GM21528 (cell line): ENCODE measurements at regions not wholly inside any gene's neighbourhood (a gene's known extent, or its start where the extent isn't known, plus 50 kb on each side); places are given as distances from the start of the nearest gene placed in this dataset.

Source experiments
- ATAC-seq: cut with Tn5 transposase; IDR thresholded peaks from one replicate; pipeline ENCODE4 v1.9.1; 2021; ENCODE audit warnings: mild to moderate bottlenecking, moderate library complexity; ENCODE audit not compliant: unreplicated experiment, low FRiP score

- ATAC-seq, result no peak
Measured at GRCh38 chr1:78348496-78349284, 142.1 kb upstream of the PTGFR start.

- no peak for ATAC-seq
Measured at GRCh38 chr1:78351551-78352216, 139.1 kb upstream of the PTGFR start.

GRCh38 chr1:78355656-78356055 is 135.1 kb upstream of the PTGFR start:
- ATAC-seq, result no peak

GRCh38 chr1:78358165-78358564 is 132.6 kb upstream of the PTGFR start:
- ATAC-seq, result no peak

GRCh38 chr1:78359666-78360065 is 131.1 kb upstream of the PTGFR start:
- ATAC-seq, result no peak

GRCh38 chr1:78360584-78360983 is 130.2 kb upstream of the PTGFR start:
- ATAC-seq, result no peak

GRCh38 chr1:78367700-78368099 is 123.1 kb upstream of the PTGFR start:
- ATAC-seq, result no peak

GRCh38 chr1:78369546-78369945 is 121.2 kb upstream of the PTGFR start:
- no peak for ATAC-seq

- ATAC-seq, result peak; percentile 69
Measured at GRCh38 chr1:78370356-78370755, 120.4 kb upstream of the PTGFR start.

GRCh38 chr1:78370779-78371482 is 119.8 kb upstream of the PTGFR start:
- ATAC-seq, result peak; percentile 76

GRCh38 chr1:78373676-78374075 is 117.1 kb upstream of the PTGFR start:
- no peak for ATAC-seq

- ATAC-seq, result no peak
Measured at GRCh38 chr1:78375996-78376395, 114.8 kb upstream of the PTGFR start.

- ATAC-seq, result peak; percentile 93
Measured at GRCh38 chr1:78377356-78377928, 113.3 kb upstream of the PTGFR start.

- no peak for ATAC-seq
Measured at GRCh38 chr1:78383923-78384322, 106.9 kb upstream of the PTGFR start.

GRCh38 chr1:78385744-78386462 is 104.9 kb upstream of the PTGFR start:
- ATAC-seq, result peak; percentile 84

- ATAC-seq, result no peak
Measured at GRCh38 chr1:78387201-78387600, 103.6 kb upstream of the PTGFR start.

GRCh38 chr1:78387871-78388270 is 102.9 kb upstream of the PTGFR start:
- ATAC-seq, result no peak

- ATAC-seq, result no peak
Measured at GRCh38 chr1:78388275-78388674, 102.5 kb upstream of the PTGFR start.

- no peak for ATAC-seq
Measured at GRCh38 chr1:78401148-78401547, 89.6 kb upstream of the PTGFR start.

GRCh38 chr1:78408192-78408591 is 82.6 kb upstream of the PTGFR start:
- no peak for ATAC-seq
